ENCODE measurements at regions not wholly inside any gene's neighbourhood (a gene's known extent, or its start where the extent isn't known, plus 50 kb on each side); places are given as distances from the start of the nearest gene placed in this dataset.

DNA sequence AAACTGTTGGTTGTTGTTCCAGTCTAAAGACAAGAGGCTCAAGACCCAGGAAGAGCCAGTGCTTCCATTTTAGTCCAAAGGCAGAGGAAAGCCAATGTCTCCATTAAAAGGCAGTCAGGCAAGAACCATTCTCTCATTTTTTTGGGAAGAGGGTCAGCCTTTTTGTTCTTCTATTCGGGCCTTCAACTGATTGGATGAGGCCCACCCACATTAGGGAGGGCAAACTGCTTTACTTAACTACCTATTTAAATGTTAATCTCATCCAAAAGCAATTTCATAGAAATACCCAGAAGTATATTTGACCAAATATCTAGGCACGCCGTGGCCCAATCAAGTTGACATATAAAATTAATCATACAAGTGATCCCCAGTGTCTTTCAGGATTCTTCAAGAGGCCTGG lies 104.4 kb upstream of the SYT6 start:
- no peak for TF ChIP-seq POLR2AphosphoS5 (IDR thresholded peaks at IDR 0.05; ENCODE audit: borderline replicate concordance, low read depth, low read length)
- no peak for TF ChIP-seq EZH2 (IDR thresholded peaks at IDR 0.05)
